Fibroblast of upper back skin (primary cell): ENCODE measurements at regions not wholly inside any gene's neighbourhood (a gene's known extent, or its start where the extent isn't known, plus 50 kb on each side); places are given as distances from the start of the nearest gene placed in this dataset.
"Not testable (repeated sequence)": the region's sequence is repeated elsewhere in the genome, so short reads cannot be mapped to it uniquely, and the experiment has no call there.

ENCODE experiments used
- DNase-seq: peaks from one replicate; pipeline ENCODE4 v3.0.0-alpha.2; 2013

GRCh38 chr12:58314610-58315009, 373.2 kb downstream of the ATP23 start:
- DNase-seq = peak; percentile 81

- DNase-seq = no peak
Measured at GRCh38 chr12:58316926-58317325, 375.6 kb downstream of the ATP23 start.

GRCh38 chr12:58321414-58321813, 380.0 kb downstream of the ATP23 start:
- no peak for DNase-seq

- no peak for DNase-seq
Measured at GRCh38 chr12:58323676-58324075, 382.3 kb downstream of the ATP23 start.

GRCh38 chr12:58325561-58325960, 384.2 kb downstream of the ATP23 start:
- DNase-seq = no peak

- no peak for DNase-seq
Measured at GRCh38 chr12:58326534-58326933, 385.2 kb downstream of the ATP23 start.

GRCh38 chr12:58336581-58337242, 395.3 kb downstream of the ATP23 start:
- DNase-seq = peak; percentile 96

- not testable (repeated sequence) for DNase-seq
Measured at GRCh38 chr12:58337539-58337938, 396.2 kb downstream of the ATP23 start.

GRCh38 chr12:58341791-58342190, 400.4 kb downstream of the ATP23 start:
- peak; percentile 90 for DNase-seq

- DNase-seq = no peak
Measured at GRCh38 chr12:58342736-58343135, 401.4 kb downstream of the ATP23 start.

GRCh38 chr12:58346032-58346632, 404.8 kb downstream of the ATP23 start:
- peak; percentile 67 for DNase-seq

GRCh38 chr12:58347188-58347587, 405.8 kb downstream of the ATP23 start:
- DNase-seq = no peak

GRCh38 chr12:58347691-58348090, 406.3 kb downstream of the ATP23 start:
- no peak for DNase-seq

- no peak for DNase-seq
Measured at GRCh38 chr12:58349161-58349560, 407.8 kb downstream of the ATP23 start.

GRCh38 chr12:58356794-58357193, 415.4 kb downstream of the ATP23 start:
- DNase-seq = no peak

GRCh38 chr12:58357511-58357910, 416.1 kb downstream of the ATP23 start:
- DNase-seq = no peak

GRCh38 chr12:58358369-58358768, 417.0 kb downstream of the ATP23 start:
- DNase-seq = no peak

GRCh38 chr12:58359084-58359483, 417.7 kb downstream of the ATP23 start:
- peak; percentile 86 for DNase-seq

GRCh38 chr12:58361056-58361455, 419.7 kb downstream of the ATP23 start:
- DNase-seq = no peak

GRCh38 chr12:58363971-58364370, 422.6 kb downstream of the ATP23 start:
- DNase-seq = no peak

GRCh38 chr12:58364389-58365086, 423.2 kb downstream of the ATP23 start:
- peak; percentile 100 for DNase-seq

- DNase-seq = no peak
Measured at GRCh38 chr12:58365087-58365390, 423.7 kb downstream of the ATP23 start.

- DNase-seq = no peak
Measured at GRCh38 chr12:58367041-58367440, 425.7 kb downstream of the ATP23 start.

- peak; percentile 29 for DNase-seq
Measured at GRCh38 chr12:58368001-58368400, 426.6 kb downstream of the ATP23 start.
